ENCODE measurements at regions not wholly inside any gene's neighbourhood (a gene's known extent, or its start where the extent isn't known, plus 50 kb on each side); places are given as distances from the start of the nearest gene placed in this dataset.
A peak's percentile ranks its signal among the peaks of the same experiment; 100 is the strongest.
"Not testable (repeated sequence)": the region's sequence is repeated elsewhere in the genome, so short reads cannot be mapped to it uniquely, and the experiment has no call there.

DNA sequence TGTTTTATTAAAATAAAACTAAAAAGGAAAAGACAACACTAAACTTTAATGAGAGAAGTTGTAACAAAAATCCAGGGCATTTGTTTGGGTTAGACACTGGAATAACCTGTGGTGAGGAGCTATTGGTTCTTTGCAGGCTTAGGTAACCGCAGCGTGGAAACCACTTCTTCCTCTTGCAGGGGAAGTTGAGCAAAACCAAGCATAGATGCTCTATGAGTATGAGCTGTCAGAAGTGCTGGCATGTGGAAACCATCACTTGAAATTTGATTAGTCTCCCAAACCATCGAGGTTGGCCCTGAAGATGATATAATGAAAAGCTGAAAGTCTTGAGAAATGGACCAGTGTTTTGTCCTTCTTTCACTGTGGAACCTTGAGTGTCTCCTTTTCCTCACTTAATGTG, 127.1 kb upstream of the RBMS3 start:
- Histone ChIP-seq H3K36me3 (no peaks in the 10 kb centered on the region), H3K4me3 (no peak overlapping the region), H3K9me3 (replicated peaks) (no peaks in the 10 kb centered on the region), H3K27me3 (no peaks in the 10 kb centered on the region), H3K27ac (no peak overlapping the region), H3K4me1 (no peaks in the 10 kb centered on the region)
- no peak for DNase-seq

DNA sequence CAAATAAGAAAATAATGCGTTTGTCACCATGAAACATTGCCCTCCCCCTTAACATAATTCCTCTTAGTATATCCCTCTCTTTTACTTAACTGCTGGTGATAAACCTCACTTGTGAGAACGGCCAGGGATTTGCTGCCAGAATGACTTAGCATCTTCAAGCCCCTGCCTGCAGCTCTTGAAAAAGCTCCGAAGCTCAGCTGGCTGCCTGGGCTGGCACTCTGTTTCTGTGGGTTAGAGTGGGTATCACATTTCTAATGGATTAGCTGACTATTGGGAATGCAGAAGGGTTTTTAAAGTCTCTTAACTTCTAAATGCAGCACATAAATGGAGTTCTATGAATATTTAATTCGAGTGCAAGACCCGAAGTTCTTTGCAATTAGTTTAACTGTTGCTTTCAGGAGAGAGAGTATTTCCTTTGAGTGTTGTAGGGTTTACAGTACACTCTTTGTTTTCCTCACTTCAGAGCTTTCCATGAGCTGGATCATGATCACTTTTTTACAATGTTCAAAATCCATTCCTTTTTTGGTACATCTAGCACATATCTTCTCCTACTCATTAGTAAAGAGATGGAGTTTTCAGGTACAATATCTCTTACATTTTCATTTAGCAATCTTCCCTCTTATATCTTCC, 124.7 kb upstream of the RBMS3 start:
- Histone ChIP-seq H3K27me3 (no peaks in the 10 kb centered on the region), H3K4me3 (no peak overlapping the region; the same call in 1 of the 2 replicates), H3K36me3 (no peaks in the 10 kb centered on the region), H3K4me1 (no peaks in the 10 kb centered on the region), H3K9me3 (replicated peaks) (no peaks in the 10 kb centered on the region), H3K27ac (no peak overlapping the region)
- DNase-seq, result peak; percentile 56 to 71

DNA sequence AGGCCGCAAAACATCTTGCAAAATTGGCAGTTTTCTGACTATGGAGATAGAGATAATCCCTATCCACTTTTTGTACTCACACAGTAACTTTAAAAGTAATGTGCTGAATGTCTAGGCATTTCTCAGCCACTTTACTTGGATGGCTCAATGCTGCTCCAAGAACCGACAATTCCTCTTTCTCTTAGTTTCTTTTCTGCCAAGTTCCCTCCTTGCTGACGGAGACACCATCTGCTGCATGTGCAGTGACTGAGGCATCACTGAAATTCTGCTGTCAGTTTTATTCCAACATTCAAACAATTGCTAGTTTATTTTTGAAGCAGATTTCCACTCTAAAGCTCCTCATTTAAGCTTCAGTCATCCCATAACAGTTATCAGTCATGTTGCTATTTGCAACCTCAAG, 116.0 kb upstream of the RBMS3 start:
- Histone ChIP-seq H3K4me3 (no peak overlapping the region), H3K9me3 (replicated peaks) (no peaks in the 10 kb centered on the region), H3K4me1 (no peaks in the 10 kb centered on the region), H3K36me3 (no peaks in the 10 kb centered on the region), H3K27ac (no peak overlapping the region), H3K27me3 (no peaks in the 10 kb centered on the region)
- no peak for DNase-seq

DNA sequence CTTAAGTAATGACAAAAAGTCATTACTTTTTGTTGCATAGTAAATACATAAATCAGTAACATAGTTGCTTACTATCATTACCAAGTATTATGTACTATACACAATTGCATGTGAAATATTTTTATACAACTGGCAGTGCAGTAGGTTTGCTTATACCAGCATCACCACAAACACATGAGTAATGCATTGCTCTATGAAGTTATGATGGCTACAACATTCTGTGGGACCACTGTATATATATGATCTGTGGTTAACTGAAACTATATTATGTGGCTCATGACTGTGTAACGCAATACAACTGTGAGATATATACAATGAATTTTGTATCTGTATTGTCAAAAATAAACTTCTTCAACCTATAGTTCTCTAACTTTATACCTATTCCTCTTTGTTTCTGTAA, 113.7 kb upstream of the RBMS3 start:
- no peak for DNase-seq

DNA sequence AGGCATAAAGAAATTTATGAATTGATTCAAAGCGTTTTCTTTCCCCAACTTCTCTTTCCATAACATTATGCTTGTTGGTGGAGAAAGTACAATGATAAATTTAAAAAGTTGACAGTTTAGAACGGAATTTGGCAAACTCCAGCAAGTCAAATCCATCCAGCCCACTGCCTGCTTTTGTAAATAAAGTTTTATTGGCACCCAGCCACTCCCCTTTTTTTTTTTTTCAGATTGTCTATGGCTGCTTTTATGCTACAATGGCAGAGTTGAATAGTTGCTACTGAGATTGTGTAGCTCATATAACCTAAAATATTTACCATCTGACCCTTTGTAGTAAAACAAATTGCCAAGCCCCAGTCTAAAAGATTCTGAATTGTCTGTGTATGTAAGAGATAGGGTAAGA, 112.8 kb upstream of the RBMS3 start:
- no peaks in the 10 kb centered on the region for H3K27me3 ChIP-seq
- H3K36me3 ChIP-seq, result no peaks in the 10 kb centered on the region
- H3K4me3 ChIP-seq, result no peak overlapping the region
- DNase-seq, result no peak
- H3K4me1 ChIP-seq, result no peaks in the 10 kb centered on the region
- H3K9me3 ChIP-seq (replicated peaks), result no peaks in the 10 kb centered on the region
- H3K27ac ChIP-seq, result no peak overlapping the region

More for the DNA sequence above, 113.7 kb upstream of the RBMS3 start:
- no peaks in the 10 kb centered on the region for H3K9me3 ChIP-seq (replicated peaks)
- H3K27me3 ChIP-seq, result no peaks in the 10 kb centered on the region
- H3K36me3 ChIP-seq, result no peaks in the 10 kb centered on the region
- no peak overlapping the region for H3K4me3 ChIP-seq
- no peak overlapping the region for H3K27ac ChIP-seq
- no peaks in the 10 kb centered on the region for H3K4me1 ChIP-seq

DNA sequence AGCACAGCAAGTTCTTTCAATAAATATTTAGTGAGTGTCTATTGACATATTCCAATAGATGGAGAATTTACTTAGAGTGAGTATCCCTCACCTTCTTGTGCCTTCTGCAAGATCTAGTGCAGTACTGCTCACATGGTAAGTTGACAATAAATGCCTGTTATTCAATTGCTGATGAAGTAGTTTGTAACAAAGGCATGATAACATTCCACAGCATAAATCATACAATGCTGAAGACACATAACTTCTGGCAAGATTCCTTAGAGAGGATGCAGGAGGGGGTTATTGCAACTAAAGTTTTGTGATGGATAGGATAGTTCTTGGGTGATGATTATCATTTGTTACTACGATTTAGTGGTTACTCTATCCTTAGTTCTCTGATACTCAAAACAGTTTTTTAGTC, 112.2 kb upstream of the RBMS3 start:
- Histone ChIP-seq H3K27ac (no peak overlapping the region), H3K4me1 (no peaks in the 10 kb centered on the region), H3K27me3 (no peaks in the 10 kb centered on the region), H3K9me3 (replicated peaks) (no peaks in the 10 kb centered on the region), H3K36me3 (no peaks in the 10 kb centered on the region), H3K4me3 (no peak overlapping the region)
- no peak for DNase-seq

DNA sequence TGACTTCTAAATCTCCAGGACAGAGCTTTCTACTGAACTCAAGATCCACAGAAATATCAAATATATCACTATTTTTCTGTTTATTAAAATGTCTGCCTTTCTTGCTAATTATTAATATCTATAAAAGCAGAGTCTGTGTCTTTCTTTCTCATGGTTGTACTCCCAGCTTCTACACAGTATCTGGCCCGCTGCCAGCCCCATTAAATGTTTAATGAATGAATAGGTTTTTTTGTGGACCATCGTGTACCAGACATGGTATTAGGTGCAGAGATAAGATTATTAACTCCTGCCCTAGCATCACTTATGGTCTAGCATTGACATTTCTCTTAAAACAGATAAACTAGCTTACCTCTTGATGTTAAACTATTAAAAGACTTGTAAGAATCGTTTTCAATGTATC, 111.4 kb upstream of the RBMS3 start:
- H3K27ac ChIP-seq, result no peak overlapping the region
- no peaks in the 10 kb centered on the region for H3K27me3 ChIP-seq
- peak in 1 of 2 experiments; percentile 7 for DNase-seq
- H3K36me3 ChIP-seq, result no peaks in the 10 kb centered on the region
- H3K4me1 ChIP-seq, result no peaks in the 10 kb centered on the region
- H3K9me3 ChIP-seq (replicated peaks), result no peaks in the 10 kb centered on the region
- H3K4me3 ChIP-seq, result no peak overlapping the region

DNA sequence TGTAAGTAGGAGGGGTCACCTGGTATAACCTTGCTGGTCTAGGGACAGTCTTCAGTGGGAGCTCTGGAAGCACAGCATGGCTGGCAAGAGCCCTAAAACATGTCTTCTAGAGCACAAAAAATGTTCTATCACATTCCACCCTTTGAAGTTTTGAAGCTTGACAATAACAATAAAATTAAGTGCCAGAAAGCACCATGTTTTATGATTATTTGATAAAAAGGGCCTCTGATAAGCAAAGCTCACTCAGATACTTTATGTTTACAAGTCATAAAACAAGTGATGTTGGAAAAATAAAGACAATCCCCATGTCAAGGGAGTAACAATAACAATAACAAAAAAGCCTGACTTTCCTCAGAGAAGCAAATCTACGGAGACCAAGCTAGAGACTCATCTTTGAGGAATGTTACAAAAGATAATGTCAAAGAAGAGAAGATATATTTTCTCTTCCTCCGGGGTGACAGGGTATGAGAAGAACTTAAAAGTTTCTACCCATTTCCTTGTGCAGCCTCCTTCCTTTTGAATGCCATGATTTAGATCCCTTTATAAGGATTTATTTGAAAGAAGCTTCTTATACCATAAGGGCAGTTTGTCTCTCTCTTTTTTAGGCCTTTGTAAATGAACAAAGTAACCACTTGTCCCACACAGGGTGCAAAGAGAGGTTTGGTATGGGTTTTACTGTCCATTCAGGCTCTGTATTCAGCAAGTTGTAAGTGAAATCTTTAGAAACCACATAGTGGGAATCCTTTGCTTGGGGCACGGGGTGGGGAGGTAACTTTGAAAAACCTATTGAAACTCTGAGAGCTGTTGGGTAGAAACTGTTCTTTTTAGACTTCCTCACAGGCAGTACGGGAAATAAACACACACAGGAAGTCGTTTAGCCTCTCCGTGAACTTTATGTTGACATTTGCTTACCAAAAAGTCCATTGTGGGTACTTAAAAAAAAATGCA, 109.6 kb upstream of the RBMS3 start:
- no peaks in the 10 kb centered on the region for H3K27me3 ChIP-seq
- H3K4me1 ChIP-seq, result no peaks in the 10 kb centered on the region
- no peak for DNase-seq
- no peaks in the 10 kb centered on the region for H3K36me3 ChIP-seq
- H3K9me3 ChIP-seq (replicated peaks), result no peaks in the 10 kb centered on the region
- H3K4me3 ChIP-seq, result no peak overlapping the region
- H3K27ac ChIP-seq, result no peak overlapping the region

DNA sequence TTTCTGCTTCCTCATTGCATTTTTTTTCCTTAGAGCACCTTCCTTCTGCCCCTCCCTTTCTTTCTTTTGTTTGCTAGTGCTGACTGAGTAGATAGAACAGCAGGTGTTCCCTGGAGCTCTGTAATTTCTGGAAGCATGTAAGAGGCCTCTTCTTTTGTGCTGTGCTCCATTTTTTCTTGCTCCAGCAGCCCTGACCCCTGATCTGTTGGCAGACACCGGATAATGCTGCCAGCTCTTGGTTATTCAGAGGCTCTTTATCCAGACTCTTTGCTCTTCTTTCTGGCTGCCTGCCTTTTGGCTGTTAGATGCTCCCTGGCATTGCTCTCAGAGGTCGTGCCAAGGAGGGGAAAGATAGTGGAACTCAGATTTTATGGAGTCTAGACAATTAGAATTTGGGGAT, 104.4 kb upstream of the RBMS3 start:
- Histone ChIP-seq H3K27ac (no peak overlapping the region), H3K36me3 (no peaks in the 10 kb centered on the region), H3K4me3 (no peak overlapping the region), H3K4me1 (no peaks in the 10 kb centered on the region), H3K27me3 (no peaks in the 10 kb centered on the region), H3K9me3 (replicated peaks) (no peaks in the 10 kb centered on the region)
- no peak for DNase-seq

DNA sequence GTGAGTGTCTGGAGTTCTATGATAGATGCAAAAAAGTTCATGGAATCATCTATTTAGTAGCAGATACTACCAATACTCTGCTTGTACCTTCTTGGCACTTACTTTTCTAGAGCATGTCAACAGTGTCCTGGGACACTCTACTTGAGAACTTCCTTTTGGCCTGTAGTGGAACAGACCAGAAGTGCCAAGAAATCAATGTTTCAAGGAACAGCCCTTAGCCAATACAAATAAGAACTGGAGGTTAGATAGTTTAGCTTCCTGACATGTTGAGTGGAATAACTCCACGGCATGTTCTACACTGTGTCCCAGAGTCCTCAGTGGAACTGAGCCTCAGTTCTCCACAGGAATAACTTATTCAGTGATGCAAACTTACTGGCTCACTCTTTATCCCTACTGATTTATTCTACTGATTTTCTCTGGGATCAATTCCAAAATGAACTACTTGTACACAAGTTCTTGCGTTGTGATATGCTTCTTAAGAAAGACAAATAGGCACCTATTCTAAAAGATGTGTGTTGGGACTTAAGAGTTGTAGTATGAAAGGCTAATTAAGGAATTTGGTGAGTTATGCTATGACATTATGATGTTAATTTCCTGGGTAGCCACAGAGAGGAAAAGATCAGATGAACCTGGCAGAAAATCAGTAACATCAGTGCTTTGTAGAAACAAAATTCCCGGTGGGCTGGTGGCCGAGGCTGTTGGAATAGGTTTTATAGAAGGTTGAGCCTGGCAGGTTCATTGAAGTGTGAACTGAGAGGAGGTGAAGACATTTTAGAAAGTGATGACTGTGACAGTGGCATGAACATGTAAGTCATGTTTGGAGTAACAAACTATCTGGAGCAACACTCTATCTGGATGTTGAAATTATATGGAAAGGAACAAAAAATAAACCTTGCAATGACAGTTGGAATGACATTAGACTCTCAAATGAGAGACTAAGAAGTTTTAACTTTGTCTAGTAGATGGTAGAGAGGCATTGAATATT, 101.8 kb upstream of the RBMS3 start:
- no peak overlapping the region for H3K27ac ChIP-seq

DNA sequence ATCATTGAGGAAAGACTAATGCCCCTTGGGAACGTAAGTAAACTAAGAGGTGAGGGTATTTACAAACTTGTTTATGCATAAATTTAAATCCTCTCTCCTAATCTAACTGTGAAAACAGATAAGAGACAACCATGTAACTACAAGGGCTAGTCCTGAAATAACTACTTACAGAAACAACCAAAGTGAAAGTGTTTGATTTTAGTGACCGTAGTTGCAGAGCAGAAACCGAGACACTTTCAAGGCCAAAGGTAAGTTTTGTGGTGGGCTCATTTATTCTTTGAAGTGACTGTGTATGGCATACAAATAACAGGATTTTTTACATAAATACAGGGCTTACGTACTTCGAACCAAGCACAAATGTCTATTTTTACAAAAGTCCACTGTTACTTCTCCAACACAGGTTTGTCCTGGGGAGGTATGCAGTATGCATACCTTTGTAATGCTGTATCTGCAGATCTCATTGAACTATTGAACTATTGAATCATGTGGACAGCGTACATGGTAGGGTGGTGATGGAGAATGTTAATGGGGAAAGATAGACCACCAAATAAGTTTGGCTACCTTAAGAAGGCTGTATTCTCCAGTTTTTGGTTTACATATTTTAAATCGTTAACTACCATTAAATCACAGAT, 99.6 kb upstream of the RBMS3 start:
- no peak overlapping the region for H3K4me3 ChIP-seq
- H3K36me3 ChIP-seq, result no peaks in the 10 kb centered on the region
- H3K27me3 ChIP-seq, result no peaks in the 10 kb centered on the region
- no peak for DNase-seq
- H3K9me3 ChIP-seq (replicated peaks), result no peaks in the 10 kb centered on the region
- H3K4me1 ChIP-seq, result peaks cover 7% of the 10 kb centered on the region
- H3K27ac ChIP-seq, result no peak overlapping the region

More for the DNA sequence above, 101.8 kb upstream of the RBMS3 start:
- H3K36me3 ChIP-seq, result no peaks in the 10 kb centered on the region
- H3K9me3 ChIP-seq (replicated peaks), result no peaks in the 10 kb centered on the region
- no peak for DNase-seq
- no peak overlapping the region for H3K4me3 ChIP-seq
- no peaks in the 10 kb centered on the region for H3K27me3 ChIP-seq
- H3K4me1 ChIP-seq, result no peaks in the 10 kb centered on the region

DNA sequence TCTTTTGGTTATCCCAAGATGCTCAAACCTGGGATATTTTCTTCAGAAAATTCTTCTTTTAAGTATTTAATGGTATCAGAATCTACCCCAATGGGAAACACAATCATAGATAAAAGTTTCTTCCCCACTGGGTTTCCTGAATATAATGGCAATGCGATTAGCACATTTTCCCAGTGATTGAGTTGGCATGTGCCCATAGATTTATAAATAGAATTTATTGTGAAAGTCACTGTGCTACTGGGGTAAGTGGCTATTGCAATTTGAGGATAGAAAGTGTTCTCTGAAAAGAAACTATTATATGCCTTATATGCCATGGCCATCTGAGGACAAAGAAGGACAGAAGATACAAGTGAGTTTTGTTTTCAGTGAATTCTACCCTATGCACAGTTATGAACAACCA, 99.0 kb upstream of the RBMS3 start:
- Histone ChIP-seq H3K27me3 (no peaks in the 10 kb centered on the region), H3K27ac (no peak overlapping the region), H3K4me3 (no peak overlapping the region), H3K9me3 (replicated peaks) (no peaks in the 10 kb centered on the region), H3K4me1 (peaks cover 13% of the 10 kb centered on the region), H3K36me3 (no peaks in the 10 kb centered on the region)
- no peak for DNase-seq

DNA sequence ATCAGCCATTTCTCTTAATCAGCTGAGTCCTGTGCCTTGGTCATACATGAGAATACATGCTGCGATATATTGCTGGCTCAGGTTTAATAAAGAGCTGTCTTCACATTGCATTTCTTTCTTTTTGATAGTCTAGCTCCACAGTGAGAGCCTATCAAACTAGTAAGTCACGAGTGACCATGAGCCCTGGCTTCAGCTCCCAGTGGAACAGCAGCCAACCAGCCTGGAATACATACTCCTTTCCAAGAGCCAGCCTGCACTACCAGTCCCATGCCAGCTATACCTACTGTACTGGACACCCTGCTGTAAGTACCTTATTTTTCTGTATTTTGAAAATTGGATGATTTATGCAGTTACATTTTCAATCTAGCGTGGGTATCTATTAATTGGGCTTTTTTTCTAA, 98.0 kb upstream of the RBMS3 start:
- H3K27ac ChIP-seq; H3K27me3 ChIP-seq; H3K4me3 ChIP-seq; H3K36me3 ChIP-seq; DNase-seq; H3K9me3 ChIP-seq (replicated peaks): not testable (repeated sequence)
- peaks cover 22% of the 10 kb centered on the region for H3K4me1 ChIP-seq

DNA sequence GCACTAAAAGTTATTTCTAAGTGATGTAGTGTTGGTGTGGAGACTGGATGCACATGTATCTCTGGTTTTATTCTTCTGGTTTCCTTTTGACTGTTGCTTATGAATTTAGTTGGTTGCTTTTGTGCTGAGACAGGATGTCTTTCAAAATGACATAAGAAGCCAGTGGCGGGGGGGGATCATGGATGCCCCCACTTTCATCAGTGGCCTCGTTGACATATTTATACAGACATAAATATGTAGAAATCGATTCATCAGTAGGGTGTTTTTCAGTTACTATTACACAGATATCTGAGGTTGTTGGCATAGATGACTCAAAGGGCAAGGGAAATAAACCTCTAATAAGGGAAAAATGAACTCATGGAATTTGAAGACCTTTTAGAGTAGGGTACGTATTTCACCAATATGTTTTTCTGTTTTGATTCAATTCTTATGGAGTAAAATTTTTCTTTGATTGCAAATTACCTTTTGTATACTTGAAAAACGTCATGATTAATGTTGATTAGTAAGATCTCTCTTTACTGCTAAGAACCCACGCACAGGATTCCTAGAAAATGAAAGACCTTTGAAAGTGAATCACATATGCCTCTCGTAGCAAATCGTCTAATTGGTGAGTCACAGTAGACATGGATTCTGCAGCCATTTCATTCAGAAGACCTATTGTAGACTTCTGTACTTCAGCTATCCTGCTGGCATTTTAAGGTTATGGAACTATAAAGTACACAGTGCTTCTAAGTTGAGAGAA, 97.4 kb upstream of the RBMS3 start:
- H3K36me3 ChIP-seq, result no peaks in the 10 kb centered on the region
- no peak overlapping the region for H3K4me3 ChIP-seq
- DNase-seq, result no peak
- H3K9me3 ChIP-seq (replicated peaks), result no peaks in the 10 kb centered on the region
- H3K27ac ChIP-seq, result no peak overlapping the region
- peaks cover 22% of the 10 kb centered on the region for H3K4me1 ChIP-seq
- no peaks in the 10 kb centered on the region for H3K27me3 ChIP-seq
